Nephron progenitor cell (in vitro differentiated cells): ENCODE measurements at regions not wholly inside any gene's neighbourhood (a gene's known extent, or its start where the extent isn't known, plus 50 kb on each side); places are given as distances from the start of the nearest gene placed in this dataset.

ENCODE experiments used
- DNase-seq: peaks from one replicate; pipeline ENCODE4 v3.0.0; 2021
- H3K27ac Mint-ChIP-seq: 2 replicates; pipeline ENCODE4 v1.8.0; 2021; ENCODE audit warnings: mild to moderate bottlenecking, moderate library complexity, mixed read lengths
- H3K27me3 Mint-ChIP-seq: 2 replicates; pipeline ENCODE4 v1.8.0; 2021; ENCODE audit warnings: mild to moderate bottlenecking, low read depth, mixed read lengths; ENCODE audit not compliant: poor library complexity
- H3K36me3 Mint-ChIP-seq: 2 replicates; pipeline ENCODE4 v1.8.0; 2021; ENCODE audit warnings: low read depth, mixed read lengths
- H3K4me1 Mint-ChIP-seq: 2 replicates; pipeline ENCODE4 v1.8.0; 2021; ENCODE audit warnings: mixed read lengths
- H3K4me3 Mint-ChIP-seq: 2 replicates; pipeline ENCODE4 v1.8.0; 2021; ENCODE audit warnings: mild to moderate bottlenecking, moderate library complexity, mixed read lengths
- H3K9me3 Mint-ChIP-seq: 2 replicates; pipeline ENCODE4 v1.8.0; 2021; ENCODE audit warnings: mild to moderate bottlenecking, moderate library complexity, mixed read lengths
- CTCF ChIP-seq: fragments of 200-600 bp; sonication (generic); IDR thresholded peaks from 2 replicates; pipeline ENCODE4 v1.5.0; 2021; ENCODE audit warnings: antibody characterized with exemption

GRCh38 chrX:69255441-69256290 is 90.4 kb upstream of the PJA1 start:
- Mint-ChIP-seq H3K36me3 (no peaks in the 10 kb centered on the region), H3K9me3 (peaks cover 42% of the 10 kb centered on the region), H3K27me3 (peaks cover 3% of the 10 kb centered on the region), H3K4me3 (no peak overlapping the region), H3K4me1 (peaks cover 35% of the 10 kb centered on the region), H3K27ac (no peak overlapping the region)
- no peak for TF ChIP-seq CTCF
- no peak for DNase-seq

GRCh38 chrX:69253821-69254220 is 88.6 kb upstream of the PJA1 start:
- H3K9me3 Mint-ChIP-seq: peaks cover 51% of the 10 kb centered on the region
- H3K27me3 Mint-ChIP-seq: no peaks in the 10 kb centered on the region

GRCh38 chrX:69243276-69243675 is 78.0 kb upstream of the PJA1 start:
- Mint-ChIP-seq H3K36me3 (no peaks in the 10 kb centered on the region), H3K27ac (no peak overlapping the region), H3K4me1 (no peaks in the 10 kb centered on the region), H3K4me3 (no peak overlapping the region), H3K27me3 (peaks cover 23% of the 10 kb centered on the region), H3K9me3 (peaks cover 55% of the 10 kb centered on the region)
- TF ChIP-seq CTCF: no peak
- DNase-seq: no peak

More at GRCh38 chrX:69253821-69254220, 88.6 kb upstream of the PJA1 start:
- no peak overlapping the region for H3K27ac Mint-ChIP-seq
- no peak for DNase-seq
- no peak for TF ChIP-seq CTCF
- H3K4me1 Mint-ChIP-seq: peaks cover 27% of the 10 kb centered on the region
- H3K4me3 Mint-ChIP-seq: no peak overlapping the region
- no peaks in the 10 kb centered on the region for H3K36me3 Mint-ChIP-seq

- no peak for DNase-seq
- Mint-ChIP-seq H3K27me3 (peaks cover 9% of the 10 kb centered on the region), H3K9me3 (peaks cover 38% of the 10 kb centered on the region), H3K27ac (no peak overlapping the region), H3K4me3 (no peak overlapping the region), H3K36me3 (no peaks in the 10 kb centered on the region), H3K4me1 (no peaks in the 10 kb centered on the region)
- TF ChIP-seq CTCF: no peak
Observed at GRCh38 chrX:69238887-69239231, 73.6 kb upstream of the PJA1 start.

- DNase-seq: no peak
- no peak overlapping the region for H3K4me3 Mint-ChIP-seq
- H3K27ac Mint-ChIP-seq: no peak overlapping the region
- H3K9me3 Mint-ChIP-seq: peaks cover 37% of the 10 kb centered on the region
- H3K36me3 Mint-ChIP-seq: no peaks in the 10 kb centered on the region
- TF ChIP-seq CTCF: no peak
- peaks cover 9% of the 10 kb centered on the region for H3K27me3 Mint-ChIP-seq
- H3K4me1 Mint-ChIP-seq: no peaks in the 10 kb centered on the region
Observed at GRCh38 chrX:69238114-69238886, 73.0 kb upstream of the PJA1 start.
